ENCODE measurements at regions not wholly inside any gene's neighbourhood (a gene's known extent, or its start where the extent isn't known, plus 50 kb on each side); places are given as distances from the start of the nearest gene placed in this dataset.
"Not testable (repeated sequence)": the region's sequence is repeated elsewhere in the genome, so short reads cannot be mapped to it uniquely, and the experiment has no call there.

DNA sequence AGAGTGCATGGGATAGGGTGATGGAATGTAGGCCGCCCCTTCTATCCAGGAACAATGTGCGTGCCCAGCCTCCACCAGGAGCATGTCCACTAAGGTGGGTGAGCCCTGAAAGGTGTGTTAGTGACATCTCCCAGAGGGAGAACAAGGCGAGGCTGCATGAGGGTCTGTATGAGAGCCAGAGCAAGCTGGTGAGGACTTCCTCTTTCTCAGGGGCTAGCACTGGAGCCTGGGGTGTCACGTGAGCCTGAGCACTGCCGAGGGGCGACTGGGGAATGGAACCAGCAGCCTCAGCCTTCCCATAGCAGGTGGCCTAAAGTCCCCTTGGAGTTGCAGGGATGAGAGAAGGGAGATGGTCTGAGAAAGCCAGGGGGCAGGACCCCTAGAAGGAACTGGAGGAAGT lies 156.3 kb upstream of the COBL start:
- no peak for ATAC-seq

- ATAC-seq, result no peak
Measured at GRCh38 chr7:51471981-51472296, 155.3 kb upstream of the COBL start.

GRCh38 chr7:51471210-51471980 lies 154.8 kb upstream of the COBL start:
- ATAC-seq, result peak in 1 of 2 donors; percentile 14

- ATAC-seq, result no peak
Measured at GRCh38 chr7:51467384-51468017, 150.9 kb upstream of the COBL start.

DNA sequence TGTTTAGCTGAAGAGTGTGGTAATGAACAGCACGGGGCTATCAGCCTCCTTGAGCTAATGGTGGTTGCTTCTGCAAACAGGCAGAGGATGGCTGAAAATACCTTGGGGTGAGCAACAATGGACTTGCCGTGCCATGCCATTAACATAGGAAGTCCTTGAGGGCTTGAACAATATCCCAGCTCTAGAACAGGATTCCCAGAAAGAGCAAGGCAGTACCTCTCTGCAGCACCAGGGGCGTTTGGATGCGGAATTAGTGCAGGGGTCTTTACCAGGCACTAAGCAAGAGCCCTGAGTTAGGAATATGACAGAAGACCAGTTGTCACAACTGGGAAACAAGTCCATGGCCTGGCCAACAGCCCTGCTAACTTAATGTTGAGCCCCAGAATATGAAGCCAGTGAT lies 143.2 kb upstream of the COBL start:
- no peak for ATAC-seq

GRCh38 chr7:51458693-51459092 lies 142.1 kb upstream of the COBL start:
- no peak for ATAC-seq

DNA sequence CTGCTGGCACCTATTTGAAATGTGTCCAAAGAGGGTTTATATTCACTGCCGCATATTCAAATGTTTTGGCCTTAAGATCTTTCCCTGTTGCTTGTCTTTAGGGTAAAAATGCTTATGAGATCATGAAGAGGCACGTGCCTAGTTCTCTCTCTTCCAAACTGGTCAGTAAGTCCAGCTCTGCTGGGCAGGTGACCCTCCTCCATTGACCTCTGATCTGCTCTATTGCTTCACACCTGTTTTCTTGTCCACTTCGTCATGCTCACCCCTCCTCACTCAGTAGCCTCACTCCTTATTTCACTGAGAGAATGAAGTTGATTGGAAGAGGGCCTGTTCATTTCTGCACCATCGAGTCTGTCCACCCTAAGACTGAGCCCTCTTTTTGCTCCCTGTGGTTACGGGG lies 140.5 kb upstream of the COBL start:
- ATAC-seq, result no peak

- no peak for ATAC-seq
Measured at GRCh38 chr7:51456431-51457060, 139.9 kb upstream of the COBL start.

DNA sequence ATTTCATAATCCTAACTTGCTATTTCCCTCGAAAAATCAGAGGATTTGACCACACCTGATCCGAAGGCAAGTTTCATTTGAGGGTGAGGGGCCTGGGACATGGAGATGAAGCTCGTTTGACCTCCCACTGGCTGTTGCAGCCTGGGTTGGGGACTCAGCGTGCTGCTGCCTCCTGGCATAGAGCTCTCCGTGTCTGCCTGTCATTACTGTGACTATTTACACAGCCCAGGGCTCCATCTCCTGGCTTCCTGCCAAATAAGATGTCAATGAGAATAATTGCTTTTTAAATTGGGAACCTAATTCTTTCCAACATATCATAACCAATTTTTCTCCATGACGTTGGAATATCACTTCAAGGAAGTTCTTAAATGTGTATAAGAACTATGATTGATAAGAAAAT lies 139.3 kb upstream of the COBL start:
- ATAC-seq, result no peak

DNA sequence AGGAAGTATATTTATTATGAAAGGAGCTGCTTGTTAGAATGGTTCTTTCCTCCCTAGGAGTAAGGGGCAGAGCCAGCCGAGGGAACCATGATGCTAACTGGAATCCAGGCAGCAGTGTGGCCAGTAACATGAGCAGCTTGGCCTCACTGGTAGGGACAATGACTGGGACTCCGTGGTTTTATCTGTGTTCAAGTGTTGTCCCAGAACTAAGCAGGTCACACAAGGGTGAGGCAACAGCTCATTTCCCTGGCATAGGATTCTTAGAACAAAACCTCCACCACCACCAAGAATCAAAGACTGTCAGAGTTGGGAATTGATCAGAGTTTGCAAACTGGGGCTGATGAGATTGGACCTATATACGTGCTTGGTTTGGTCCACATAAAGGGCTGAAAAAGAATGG lies 138.9 kb upstream of the COBL start:
- ATAC-seq, result no peak

GRCh38 chr7:51455086-51455485 lies 138.5 kb upstream of the COBL start:
- ATAC-seq, result no peak

DNA sequence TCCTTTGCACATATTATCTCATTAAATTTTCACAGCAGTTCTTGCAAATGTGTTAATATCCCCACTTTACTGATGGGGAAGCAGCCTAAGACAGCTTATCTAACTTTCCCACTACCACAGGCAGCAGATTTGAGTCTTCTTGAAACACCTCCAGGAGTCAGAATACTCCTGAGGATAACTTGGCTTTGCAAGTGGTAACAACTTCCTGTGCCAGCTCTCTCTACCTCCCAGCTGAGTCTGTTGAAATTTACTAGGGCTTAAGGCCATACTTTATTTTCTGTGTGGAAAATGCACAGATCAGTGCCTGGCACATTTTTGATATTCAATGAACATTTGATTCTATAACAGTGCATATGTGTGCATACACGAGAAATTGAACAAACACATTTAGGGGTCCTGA lies 136.1 kb upstream of the COBL start:
- no peak for ATAC-seq

GRCh38 chr7:51451751-51452476 lies 135.3 kb upstream of the COBL start:
- ATAC-seq, result no peak

DNA sequence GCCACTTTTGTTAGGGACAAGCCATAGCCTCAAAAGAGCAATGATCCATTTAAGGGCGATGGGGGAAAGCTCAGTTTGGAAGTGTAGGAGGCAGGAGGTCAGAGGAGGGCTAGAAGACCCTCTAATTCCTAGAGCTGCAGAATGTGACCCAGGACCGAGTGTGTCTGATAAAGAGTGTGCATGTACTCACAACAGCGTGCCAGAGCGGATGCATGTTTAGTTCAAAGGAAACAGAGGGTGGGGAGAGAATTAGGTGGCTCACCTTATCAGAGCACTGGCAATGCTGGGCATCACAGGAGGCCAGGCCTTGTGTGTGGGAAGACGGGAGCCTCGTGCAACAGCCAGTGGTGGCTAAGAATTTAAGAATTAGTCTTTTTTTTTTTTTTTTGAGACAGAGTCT lies 133.9 kb upstream of the COBL start:
- no peak for ATAC-seq

GRCh38 chr7:51446785-51447184 lies 130.2 kb upstream of the COBL start:
- no peak for ATAC-seq

DNA sequence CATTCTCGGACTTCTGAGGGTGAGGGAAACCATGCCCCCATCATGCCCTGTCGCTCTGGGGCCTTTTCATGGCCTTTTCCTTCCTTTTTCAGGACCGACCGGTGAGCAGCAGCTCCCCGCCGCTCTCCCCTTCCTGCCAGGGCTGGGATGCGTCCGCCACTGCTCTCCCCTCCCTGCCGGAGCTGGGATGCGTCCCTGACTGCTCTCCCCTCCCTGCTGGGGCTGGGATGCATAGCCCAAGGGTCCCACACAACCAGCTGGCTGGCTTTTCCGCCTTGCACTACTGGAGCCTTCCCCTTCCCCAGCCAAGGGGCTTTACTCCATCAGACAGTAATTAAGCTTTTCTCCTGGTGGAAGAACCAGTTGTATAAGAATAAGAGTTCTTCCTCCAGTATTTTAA lies 129.7 kb upstream of the COBL start:
- no peak for ATAC-seq

DNA sequence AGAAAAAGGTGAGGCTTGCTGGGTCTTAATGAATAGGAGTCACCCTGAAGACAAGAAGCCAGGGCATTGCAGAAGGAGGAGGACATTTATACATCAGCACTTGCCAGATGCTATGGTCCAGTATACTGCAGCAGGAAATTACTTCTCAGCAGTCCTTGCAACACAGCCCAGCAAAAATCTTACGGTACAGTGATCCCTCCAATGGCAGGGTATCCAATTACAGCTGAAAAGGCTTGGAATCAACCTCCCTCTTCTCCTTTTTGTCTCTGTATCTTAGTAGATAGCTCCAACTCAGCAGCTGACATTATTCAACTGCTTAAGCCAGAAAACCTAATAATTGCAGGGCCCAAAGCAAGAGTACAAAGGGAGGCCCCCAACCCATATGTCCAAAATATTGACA lies 128.3 kb upstream of the COBL start:
- no peak for ATAC-seq

- no peak for ATAC-seq
Measured at GRCh38 chr7:51430480-51431086, 114.0 kb upstream of the COBL start.

DNA sequence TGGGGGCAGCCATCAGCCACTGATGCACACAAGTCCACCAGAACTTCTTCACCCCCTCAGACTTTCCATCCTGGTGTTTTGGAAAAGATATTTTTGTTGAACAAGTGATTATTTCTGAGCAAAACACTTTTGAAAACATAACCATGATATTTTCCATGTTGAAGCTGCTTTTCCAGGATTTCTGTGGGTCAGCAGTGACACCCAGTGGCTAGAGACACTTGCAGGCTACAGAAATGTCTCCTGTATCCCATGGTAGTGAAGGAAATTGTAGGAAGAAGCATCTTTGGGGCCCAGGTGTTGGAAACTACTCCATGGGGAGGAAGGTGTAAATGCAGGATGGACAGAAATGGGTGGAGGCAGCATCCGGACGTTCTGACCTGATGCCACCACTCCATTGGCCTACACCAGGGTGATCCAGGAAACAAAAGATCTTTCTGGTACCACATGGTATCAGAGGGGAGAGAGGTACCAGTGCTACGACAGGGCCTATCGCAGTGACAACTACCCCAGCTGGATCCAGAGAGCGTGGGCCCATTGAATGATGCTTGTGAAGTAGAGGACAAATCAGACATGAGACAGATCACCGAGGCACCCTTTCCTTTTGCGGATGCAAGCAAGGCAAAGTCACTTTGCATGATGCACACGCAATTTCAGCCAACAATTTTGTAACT lies 111.7 kb upstream of the COBL start:
- ATAC-seq, result no peak

- no peak for ATAC-seq
Measured at GRCh38 chr7:51426163-51426562, 109.6 kb upstream of the COBL start.

- ATAC-seq, result not testable (repeated sequence)
Measured at GRCh38 chr7:51409934-51410333, 93.3 kb upstream of the COBL start.

DNA sequence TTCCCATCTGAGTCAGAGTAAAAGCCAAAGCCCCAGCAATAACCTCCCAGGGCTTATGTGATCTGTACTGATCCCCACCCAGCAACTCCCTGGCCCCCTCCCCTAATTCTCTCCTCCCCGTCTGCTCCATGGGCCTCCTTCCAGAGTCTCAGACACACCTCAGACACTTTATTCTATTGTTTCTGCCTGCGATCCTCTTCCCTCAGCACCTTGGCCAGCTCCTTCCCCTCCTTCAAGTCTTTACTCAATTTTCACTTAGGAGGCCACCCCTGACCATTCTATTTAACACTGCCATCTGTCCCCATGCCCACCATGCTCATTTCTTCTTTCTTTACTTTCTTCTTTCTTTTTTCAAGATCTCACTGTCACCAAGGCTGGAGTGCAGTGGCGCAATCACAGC lies 81.0 kb upstream of the COBL start:
- not testable (repeated sequence) for ATAC-seq

DNA sequence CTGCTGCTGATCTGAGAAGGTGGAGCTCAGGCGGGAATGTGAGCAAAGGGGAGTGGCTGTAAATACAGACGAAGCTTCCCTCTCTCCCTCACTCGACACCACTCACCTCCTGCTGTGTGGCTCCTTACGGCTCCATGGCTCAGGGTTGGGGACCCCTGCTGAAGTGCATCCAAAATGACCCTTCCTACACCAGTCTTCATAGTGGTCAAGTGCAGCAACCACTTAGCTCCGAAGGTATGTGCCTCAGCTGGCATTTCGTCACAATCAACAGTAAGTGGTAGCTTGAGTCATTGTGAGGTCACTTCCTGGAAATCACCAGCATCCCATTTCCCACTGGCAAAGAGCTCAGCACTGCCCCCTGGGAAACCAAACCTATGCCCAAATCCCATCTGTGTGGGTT lies 76.4 kb upstream of the COBL start:
- not testable (repeated sequence) for ATAC-seq

Data from activated CD4-positive, CD25-positive, alpha-beta regulatory T cell treated with anti-CD3 and anti-CD28 coated beads, Interleukin-2, amount 50 U/mL, for 24 hours (primary cell).